Limb (tissue), 2 donors: ENCODE measurements at regions not wholly inside any gene's neighbourhood (a gene's known extent, or its start where the extent isn't known, plus 50 kb on each side); places are given as distances from the start of the nearest gene placed in this dataset.
"Not testable (repeated sequence)": the region's sequence is repeated elsewhere in the genome, so short reads cannot be mapped to it uniquely, and the experiment has no call there.

Experiments
- DNase-seq, 2 donors: peaks; one replicate each; pipeline ENCODE4 v3.0.0-alpha.2; 2016; ENCODE audit errors: extremely low spot score in 2 of 2

GRCh38 chr5:131107128-131107527 is 57.9 kb downstream of the HINT1 start:
- no peak for DNase-seq

GRCh38 chr5:131104169-131104808 is 60.8 kb downstream of the HINT1 start:
- DNase-seq, result no peak

DNA sequence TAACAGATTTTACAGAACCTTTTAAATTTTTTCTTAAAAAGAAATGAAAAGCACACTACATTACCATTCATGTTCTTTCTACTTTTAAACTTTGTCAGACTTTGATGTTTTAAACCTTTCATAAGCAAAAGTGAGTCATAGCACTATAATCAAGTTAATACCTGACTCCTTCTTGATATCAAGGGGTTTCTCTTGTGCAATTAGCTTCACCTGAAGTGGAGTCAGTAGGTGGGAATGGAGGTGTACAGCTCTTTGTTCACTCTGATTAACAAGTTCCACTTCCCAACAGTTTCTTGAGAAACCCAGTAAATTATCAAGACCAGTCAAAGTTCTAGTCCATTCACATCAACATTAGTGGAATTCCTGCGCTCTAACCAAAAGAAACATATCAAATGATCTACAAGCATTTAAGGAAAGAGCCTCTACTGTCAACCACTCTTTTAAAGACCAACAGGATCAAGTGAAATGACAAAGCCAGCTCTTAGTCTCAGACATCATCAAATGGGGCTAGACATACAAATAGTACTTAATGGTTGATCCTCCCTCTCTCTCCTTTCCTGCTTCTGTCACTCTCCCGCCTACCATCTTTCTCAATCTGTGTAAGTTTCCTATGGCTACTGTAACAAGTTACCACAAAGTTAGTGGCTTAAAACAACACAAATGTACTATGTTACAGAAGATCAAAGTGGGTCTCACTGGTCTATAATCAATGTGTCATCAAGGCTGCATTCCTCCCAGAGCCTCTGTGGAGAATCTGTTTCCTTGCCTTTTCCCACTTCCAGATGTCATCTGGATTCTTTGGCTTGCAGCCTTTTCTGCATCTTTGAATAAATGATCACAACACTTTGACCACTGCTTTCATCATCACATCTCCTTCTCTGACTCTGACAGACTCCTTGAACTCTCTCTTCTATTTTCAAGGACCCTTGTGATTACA is 68.0 kb downstream of the HINT1 start:
- peak in 1 of 2 donors; percentile 5 for DNase-seq

DNA sequence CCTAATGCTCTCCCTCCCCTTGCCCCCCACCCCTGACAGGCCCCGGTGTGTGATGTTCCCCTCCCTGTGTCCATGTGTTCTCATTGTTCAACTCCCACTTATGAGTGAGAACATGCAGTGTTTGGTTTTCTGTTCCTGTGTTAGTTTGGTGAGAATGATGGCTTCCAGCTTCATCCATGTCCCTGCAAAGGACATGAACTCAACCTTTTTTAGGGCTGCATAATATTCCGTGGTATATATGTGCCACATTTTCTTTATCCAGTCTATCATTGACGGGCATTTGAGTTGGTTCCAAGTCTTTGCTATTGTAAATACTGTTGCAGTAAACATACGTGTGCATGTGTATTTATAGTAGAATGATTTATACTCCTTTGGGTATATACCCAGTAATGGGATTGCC is 69.5 kb downstream of the HINT1 start:
- DNase-seq, result not testable (repeated sequence)

- no peak for DNase-seq
These were observed 80.6 kb downstream of the HINT1 start for GRCh38 chr5:131084436-131084835.

DNA sequence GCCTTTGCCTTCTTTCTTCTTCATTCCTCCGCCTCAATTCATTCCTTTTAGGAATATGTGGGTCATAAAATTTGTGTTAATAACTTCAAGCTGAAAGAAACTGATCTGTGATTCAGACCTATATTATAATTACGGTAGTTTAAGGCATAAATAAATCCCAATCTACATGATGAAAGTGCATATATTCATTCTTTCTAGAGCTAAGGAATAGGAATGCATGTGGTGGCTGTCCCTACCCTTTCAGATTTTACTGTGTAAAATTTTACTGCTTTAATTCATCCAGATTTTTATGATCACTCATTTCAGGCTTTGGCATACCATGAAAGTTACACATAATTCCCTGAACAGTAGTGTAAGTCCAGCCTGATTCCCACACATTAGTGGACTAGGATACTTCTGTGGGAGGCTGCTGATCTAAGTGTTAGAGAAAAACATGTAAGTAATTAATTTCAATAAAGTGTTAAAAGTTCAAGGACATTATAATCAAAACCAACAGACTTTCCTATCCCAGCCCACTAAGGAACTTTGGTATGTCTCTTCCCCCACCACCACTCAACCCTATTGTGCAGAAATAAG is 83.1 kb downstream of the HINT1 start:
- DNase-seq, result no peak

- DNase-seq, result no peak
These were observed 83.7 kb downstream of the HINT1 start for GRCh38 chr5:131081374-131081773.

DNA sequence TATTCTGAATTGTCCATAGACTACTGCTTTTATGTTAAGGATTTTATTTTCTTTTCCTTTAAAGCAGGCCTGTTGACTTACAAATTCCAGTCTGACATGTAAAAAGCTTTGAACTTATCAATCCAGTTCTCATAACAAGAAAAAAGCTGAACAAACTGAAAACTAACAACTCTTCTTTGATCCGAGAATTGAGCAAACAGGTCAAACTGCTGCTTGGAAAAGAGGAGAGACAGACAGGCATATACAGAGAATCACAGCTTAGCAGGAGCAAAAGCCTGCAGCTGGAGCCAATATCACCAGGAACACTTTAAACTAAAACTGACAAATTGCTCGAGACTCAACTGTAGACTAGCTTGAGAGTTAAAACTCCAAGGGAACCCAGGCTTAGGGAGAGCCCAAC is 85.8 kb downstream of the HINT1 start:
- no peak for DNase-seq

GRCh38 chr5:131068893-131069643 is 96.0 kb downstream of the HINT1 start:
- no peak for DNase-seq

DNA sequence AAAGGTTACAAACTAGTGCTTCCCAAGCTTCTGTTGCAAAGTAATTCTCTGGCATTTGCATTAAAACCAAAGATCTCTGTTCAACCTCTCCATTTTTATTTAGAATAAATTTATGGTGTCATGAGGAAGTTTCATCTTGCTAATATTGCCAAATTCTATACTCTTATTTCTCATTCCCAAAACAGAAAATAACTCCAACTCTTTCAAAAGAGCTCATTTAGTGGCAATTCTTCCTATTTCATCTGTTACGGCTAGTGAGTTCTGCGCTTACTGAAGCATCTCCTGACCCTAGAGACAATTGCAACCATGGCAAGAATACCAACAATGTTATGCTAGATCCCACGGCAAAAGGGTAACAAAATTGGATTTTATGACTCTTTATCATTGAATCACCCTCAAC is 97.0 kb downstream of the HINT1 start:
- no peak for DNase-seq

GRCh38 chr5:131067636-131068035 is 97.4 kb downstream of the HINT1 start:
- DNase-seq, result no peak

GRCh38 chr5:131064669-131065371 is 100.2 kb downstream of the HINT1 start:
- no peak for DNase-seq

GRCh38 chr5:131042021-131042789 is 122.9 kb downstream of the HINT1 start:
- no peak for DNase-seq

- DNase-seq, result no peak
These were observed 141.6 kb downstream of the HINT1 start for GRCh38 chr5:131023498-131023865.

DNA sequence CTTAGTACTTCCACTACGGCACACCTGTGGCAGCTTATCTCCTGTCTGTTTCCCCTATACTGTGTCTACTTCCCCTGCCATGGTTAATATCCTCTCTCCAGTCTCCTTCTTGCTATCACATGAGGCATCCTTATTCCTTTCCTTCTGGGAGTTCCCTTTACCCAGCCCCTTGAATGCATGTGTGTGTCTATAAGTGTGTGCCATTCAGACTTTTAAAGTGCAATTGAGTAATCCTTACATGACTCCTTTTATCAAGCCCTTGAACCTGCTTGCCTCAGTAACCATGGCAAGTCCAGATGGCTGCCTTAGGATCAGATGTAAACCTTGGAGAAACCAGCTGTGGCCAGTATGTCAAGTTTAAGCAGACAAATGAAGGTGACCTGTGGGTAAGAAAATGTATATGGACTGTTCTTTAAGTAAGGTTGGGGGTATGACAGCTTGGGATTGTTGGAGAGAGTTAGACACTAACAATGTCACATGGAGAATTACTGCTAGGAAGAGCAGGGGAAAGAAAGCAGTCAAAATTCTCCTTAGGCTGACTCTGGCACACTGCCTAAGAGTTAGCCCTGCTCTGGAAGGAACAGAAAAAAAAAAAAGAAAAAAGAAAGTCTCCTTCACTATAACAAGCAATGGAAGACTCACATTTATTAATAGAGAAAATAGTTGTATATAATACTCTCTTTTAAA is 142.1 kb downstream of the HINT1 start:
- DNase-seq, result no peak

- DNase-seq, result no peak
These were observed 143.4 kb downstream of the HINT1 start for GRCh38 chr5:131021646-131022045.

- no peak for DNase-seq
These were observed 145.3 kb downstream of the HINT1 start for GRCh38 chr5:131019601-131020315.

GRCh38 chr5:131019111-131019510 is 145.9 kb downstream of the HINT1 start:
- DNase-seq, result no peak

- DNase-seq, result no peak
These were observed 156.7 kb downstream of the HINT1 start for GRCh38 chr5:131008329-131008728.
